Pons (tissue), 1 donor: ENCODE measurements at regions not wholly inside any gene's neighbourhood (a gene's known extent, or its start where the extent isn't known, plus 50 kb on each side); places are given as distances from the start of the nearest gene placed in this dataset.
A peak's percentile ranks its signal among the peaks of the same experiment; 100 is the strongest.

Experiments
- DNase-seq: peaks from one replicate; pipeline ENCODE4 v3.0.0-alpha.2; 2016; ENCODE audit warnings: low spot score

DNA sequence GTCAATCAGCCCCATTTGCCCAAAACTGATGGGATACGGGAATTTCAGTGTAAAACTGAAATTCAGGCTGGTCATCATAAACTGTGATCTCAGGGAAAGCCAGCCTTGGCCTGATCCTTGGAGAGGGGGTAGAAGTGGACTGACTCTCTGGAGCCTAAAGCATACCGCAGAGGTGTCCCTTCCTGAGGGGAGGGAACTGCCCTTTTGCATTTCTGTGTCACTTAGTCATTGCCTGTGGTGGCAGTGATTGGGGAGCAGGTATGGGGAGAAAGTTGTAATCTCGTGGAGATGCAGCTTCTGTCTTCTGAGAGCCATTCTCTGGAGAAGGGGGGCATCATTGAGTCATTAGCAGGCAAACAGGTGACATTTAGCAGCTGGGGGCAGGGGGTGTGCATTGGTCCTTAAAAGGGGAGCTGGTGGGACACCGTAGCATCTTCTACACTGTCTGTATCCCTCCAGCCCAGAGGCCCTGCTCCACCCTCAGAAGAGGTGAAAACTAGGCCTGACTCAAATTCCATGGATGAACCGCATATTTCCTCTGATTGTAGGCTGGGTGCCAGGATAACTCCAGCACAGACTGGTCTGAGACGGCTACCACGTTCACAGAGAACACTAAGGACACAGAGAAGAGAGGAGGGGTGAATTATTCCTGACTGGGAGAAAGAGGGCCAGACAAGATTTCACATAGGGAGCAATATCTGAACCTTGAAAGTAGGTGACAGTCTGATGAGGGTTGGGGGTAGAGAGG lies 143.3 kb downstream of the SEC61B start:
- no peak for DNase-seq

DNA sequence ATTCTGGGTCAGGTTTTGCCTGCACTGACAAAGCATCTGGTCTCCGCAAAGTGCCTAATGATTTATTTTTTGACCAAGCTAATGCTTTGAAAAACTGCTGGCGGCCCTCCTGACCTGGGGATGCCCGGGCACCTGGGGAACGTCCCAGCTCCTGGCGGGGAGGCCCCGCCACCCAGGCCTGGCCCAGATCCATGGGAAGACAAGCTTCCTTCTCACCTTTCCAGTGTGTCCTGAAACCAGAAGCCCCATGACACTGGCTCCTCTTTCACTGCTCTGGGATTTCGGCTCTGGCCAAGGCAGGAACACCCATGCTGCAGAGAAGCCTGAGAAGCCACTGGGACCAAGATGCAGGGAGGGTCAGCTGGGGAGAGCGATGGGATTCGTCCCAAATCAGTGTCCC lies 144.1 kb downstream of the SEC61B start:
- DNase-seq: no peak

DNA sequence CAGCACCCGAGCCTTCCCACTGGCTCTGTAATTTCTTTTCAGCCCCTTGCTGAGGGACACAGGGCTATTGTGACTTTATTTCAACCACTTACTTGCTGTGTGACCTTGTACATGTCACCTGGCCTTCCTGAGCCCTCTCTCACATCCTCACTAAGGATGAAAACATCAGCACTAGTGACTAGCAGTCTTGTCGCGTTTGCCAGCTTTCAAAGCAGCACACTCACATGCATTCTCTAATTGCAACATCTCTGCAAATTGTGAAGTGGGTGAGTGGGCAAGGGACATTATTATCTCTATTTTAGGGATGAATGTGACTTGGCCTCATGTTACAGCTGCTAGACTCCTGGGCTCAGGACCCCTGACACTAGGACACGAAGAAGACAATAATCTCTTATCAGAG lies 144.5 kb downstream of the SEC61B start:
- no peak for DNase-seq

DNA sequence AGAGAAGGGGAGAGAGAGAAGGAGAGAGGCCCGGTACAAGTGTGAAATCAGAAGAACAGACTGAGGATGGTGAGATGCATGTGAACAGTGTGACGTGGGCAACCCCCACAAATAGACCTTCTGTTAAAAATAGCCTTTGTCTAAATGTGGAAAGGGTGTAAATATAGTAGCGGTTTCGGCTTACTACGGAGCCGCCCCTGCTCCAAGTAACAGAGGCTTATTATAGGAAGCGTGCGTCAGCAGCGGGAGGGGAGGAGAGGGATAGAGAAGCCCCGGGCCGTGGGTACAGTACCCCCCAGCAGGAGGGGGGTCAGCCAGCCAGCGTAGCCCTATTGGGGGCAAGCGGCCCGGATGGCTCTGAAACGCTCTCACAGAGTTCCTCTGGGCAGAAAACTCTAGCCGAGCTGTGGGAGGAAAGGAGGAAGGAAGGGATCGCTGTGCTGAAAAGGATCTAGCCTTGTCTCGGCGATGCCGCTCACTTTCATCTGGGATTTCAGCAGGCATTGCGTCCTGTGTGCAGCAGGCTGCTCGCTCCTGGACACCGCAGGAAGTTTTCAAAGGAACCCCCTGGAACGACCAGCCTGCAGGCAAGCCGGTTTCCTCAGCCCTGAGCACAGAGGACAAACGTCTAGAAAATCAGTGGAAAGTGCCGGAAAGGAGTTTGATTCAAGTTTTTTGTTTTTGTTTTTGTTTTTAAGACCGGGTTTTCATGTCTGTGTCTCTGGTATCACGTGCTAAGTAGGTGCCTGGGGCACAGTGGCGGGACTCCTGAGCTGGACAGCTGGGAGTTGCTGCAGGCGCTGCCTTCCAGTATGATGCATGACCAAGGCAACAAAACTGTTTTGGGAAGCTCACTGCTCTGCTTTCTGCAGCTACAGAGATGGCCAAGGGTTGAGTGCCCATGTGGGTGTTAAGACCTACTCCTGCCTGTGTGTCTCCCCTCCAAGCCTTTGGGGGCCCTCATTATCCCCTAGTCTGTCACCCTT lies 146.6 kb downstream of the SEC61B start:
- peak; percentile 59 for DNase-seq

DNA sequence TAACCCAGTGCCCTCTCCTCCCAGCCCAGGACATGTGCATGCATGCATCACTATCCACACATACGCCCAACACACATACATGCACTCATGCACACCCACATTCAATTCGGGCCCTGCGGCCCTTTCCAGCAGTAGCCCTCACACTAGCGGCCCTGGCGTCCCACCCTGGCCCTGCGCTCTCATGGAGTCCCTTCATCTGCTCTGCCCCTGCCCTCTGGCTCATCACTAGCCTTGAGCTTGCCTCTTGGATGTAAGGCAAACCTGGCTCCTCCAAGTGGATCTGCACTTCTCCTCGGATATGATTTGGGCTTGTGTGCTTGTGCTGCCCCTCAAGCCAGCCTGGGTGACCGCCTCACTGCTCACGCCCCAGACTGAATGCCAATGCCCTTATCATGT lies 147.2 kb downstream of the SEC61B start:
- no peak for DNase-seq

DNA sequence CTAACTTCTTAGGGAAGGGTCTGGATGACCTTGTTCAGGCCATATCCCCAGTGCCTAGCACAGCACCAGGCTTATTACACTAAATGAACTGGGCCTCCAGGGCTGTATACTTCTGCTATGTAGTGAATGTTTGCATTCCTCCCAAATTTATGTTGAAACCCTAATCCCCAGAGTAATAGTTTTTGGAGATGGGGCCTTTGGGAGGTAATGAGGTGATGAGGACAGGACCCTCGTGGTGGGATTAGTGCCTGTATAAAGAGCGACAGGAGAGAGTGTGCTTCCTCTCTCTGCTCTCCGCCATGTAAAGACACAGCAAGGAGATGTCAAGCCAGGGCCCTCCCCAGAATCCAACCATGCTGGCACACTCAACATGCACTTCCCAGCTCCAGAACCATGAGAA lies 148.3 kb downstream of the SEC61B start:
- no peak for DNase-seq

DNA sequence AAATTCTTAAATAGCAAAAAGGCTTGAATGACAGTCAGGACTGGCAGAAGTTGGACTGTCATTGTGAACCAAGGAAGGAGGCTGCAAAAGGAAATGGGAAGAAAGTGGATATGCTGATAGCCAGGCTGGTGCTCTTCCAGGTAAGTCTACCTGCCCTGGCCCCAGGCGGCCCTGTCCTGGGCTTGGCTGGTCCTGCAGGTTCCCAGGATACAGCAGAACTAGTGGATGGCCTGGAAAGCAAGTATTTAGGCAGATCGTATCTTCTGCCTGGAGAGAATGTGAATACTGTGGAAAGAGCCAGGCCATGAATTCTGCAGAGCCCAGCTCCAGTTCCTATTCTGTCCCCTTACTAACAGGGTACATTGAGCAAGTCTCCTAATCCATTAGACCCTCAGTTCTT lies 149.3 kb downstream of the SEC61B start:
- no peak for DNase-seq

DNA sequence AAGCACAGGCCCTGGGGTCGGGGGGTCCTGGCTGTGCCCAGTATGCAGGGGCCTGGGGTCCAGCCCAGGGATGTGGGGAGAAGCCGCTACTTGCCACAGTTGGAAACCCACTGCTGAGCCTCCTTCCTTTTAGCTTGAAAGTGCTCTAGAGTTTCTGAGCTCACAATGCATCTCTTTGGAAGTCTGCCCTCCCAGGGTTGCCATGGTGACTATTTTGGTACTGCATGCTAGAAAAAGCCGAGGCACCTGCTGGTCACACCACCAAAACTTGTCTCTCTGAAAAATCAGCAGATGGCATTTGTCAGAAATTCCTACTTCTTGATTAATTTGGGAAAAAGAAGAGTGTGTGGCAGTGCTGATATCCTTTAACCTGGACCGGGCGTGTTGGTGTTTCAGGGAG lies 151.8 kb downstream of the SEC61B start:
- no peak for DNase-seq

DNA sequence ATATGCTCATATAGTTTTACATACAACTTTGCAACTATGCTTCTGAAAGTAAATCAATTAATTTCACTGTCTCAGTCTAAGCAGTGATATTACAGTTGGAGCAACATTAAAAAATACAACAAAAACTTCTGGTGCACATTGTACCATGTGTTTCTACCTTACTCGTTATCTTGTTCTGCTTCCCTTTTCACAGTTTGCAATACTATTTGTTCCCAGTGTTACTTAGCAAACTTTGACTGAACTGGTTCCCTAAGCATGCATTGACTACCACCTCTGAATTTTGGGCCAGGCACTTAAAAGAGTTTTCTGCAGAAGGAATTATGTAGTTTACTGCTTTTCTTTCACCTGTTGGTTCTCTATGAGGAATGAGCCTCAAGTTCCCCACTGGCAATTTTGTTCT lies 152.7 kb downstream of the SEC61B start:
- no peak for DNase-seq

DNA sequence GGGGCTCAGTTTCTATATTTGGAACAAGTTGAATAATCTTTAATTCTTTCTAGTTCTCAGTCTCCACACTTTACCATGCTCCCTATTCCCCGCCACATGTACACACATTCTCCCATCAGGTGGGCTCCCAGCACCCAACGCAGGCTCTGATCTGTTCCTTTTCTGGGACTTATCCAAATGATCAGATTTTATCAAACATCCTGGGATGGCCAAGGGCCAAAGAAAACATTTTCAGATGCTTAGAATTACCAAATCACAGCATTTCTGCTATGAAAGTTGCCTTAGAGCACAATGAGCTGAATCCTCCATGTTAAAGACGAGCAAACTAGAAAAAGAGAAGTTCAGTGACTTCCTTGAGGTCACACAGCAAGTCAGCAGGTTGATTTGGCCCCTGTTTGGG lies 153.4 kb downstream of the SEC61B start:
- no peak for DNase-seq

DNA sequence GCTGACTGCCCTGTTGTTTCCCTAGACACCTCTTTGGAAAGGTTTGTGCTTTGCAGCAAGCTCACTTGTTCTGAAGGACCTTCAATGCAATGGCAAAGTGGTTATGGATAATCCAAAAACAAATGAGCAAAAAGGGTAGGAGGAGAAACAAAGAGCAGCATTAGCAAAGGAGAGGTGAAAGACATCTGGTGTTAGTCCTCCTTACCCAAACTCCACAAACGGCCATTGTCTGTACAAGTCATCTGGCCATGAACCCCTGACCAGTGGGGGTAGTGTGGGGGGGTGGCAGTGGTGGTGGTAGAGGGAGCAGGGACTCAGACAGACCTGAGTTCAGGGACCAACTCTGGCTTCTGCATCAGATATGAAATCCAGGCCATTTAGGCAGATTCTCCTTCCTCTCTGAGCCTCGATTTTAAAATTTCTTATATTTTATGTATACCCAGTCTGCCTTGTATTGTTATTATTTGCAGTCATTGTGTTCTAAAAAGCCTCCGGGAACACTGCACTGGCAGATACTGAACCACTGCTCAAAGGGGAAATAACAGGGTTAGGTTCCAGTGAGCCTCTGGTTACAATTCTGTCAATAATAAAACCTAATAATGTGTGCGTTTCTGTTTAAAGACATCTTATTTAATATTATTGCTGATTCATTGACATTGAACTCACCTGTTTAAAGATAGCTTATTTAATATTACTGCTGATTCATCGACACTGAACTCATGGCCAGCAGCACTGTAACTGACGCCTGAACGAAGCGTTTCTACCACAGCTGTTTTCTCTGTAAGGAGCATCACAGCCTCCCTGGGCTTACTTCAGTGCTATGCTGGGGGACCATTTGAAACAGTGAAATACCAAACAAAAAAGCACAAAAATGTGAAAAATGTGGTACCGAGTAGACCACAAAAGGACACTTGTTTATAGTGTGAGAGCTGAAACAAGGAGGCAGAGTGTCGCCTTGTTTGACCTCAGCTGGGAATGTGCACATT lies 156.0 kb downstream of the SEC61B start:
- peak; percentile 45 for DNase-seq

DNA sequence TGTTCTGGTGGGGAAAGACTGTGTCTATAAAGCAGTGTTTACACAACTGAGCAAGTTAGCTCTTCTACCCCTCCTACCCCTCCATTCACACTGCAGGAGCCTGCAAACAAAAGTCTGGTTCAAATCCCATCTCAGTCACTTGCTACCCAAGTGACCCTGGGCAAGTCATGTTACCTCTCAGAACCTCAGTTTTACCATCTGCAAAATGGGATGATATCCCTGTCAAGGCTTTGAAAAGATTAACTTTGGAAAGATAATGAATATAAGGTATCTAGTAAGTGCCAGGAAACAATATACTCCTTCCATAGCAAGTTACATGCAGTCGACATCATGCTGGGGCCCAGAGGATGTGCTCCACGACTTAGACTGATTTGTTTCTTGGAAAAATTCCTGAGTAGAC lies 161.5 kb downstream of the SEC61B start:
- no peak for DNase-seq

DNA sequence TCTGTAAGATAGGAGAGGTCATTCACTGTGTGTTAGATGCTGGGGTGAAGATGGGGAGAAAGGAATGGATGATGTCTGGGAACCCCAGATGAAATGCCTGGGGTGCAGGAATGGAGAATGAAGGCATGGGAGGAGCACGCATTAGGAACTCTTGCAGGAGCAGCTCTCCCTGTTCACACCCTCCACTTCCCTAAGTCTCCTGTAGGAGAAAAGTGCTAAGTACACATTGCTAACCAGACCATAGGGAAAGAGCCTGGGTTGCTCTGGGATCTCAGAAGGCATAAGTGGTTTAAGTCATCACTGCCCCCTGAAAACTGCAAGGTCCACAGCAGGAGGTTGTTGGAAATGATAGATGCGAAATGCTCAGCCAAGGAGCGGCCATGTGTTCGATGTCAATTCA lies 163.1 kb downstream of the SEC61B start:
- DNase-seq: no peak

DNA sequence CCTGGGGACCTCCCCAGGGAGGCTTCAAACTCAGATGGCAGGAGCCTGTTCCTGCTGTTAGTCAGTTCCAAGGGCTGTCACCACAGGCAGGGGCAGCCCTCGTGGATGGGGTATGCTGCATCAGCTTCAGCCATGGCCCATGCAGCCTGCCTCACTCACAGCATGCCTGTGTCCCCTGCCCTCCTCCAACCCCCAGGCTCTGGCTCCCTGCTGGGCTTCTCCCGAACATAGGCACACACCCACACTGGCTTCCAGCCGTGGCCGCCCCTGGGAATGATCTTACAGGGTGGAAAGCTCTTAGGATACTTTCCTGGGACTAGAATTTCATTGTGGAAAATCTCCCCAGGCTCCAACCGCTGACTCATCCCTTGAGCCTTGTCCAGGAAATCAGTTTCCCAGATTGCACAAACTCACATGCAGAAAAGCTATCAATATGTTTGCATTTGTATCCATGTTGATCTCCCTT lies 163.8 kb downstream of the SEC61B start:
- no peak for DNase-seq

DNA sequence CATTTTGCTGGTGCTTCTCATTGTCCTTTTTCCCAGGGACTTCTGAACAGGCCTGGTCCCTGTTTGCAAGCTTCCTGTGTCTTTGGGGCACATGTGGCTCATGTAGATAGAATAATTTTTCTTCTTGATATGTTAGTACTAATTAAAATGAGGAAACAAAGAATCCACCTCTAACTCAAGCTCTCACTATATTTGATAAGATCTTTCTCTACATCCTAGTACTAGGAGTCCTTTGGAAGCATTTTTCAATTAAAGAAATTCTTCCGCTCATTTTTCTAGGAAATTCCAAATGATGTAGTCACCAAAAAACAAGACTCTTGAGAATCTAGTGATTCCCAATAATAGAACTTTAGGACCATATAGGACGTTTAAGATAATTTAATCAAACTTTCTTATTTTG lies 165.3 kb downstream of the SEC61B start:
- no peak for DNase-seq

DNA sequence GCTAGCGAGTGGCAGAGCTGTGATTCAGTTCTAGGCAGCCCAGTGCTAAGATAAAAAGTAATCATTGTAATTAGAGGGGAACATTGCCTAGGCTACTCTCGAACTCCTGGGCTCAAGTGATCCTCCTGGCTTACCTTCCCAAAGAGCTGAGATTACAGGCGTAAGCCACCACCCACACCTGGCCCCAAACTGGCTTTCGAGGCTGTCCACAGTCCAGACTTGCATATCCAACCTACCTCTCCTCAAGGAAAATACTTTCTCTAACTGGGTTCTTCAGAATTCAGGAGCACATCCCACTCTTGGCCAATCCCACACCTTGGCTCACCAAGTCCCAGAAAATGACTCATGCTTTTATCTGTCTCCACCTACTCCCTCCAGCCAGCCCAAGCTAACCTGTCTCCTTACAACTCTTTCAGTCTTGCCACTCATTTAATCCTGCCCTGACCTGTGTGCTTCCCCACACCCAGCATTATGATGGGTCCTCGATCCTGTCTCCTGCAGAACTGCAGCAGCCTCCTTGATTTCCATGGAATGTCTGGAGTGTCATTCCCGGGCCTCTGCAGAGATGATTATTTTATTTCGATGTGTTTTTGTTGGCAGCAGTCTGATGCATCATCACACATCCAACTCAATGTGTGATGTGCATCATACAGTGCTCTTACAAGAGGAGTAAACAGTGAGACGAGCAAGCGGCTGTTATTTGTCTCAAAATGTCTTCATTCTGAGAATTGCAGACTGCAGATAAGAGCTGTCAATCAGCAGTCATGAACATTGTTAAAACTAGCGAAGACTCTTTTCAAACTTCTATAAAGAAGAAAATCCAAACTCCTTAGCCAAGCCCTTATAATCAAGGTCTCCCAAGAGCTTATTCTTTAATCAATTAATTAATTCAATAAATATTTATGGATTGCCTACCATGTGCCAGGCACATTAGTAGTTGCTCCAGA lies 167.3 kb downstream of the SEC61B start:
- DNase-seq: no peak

DNA sequence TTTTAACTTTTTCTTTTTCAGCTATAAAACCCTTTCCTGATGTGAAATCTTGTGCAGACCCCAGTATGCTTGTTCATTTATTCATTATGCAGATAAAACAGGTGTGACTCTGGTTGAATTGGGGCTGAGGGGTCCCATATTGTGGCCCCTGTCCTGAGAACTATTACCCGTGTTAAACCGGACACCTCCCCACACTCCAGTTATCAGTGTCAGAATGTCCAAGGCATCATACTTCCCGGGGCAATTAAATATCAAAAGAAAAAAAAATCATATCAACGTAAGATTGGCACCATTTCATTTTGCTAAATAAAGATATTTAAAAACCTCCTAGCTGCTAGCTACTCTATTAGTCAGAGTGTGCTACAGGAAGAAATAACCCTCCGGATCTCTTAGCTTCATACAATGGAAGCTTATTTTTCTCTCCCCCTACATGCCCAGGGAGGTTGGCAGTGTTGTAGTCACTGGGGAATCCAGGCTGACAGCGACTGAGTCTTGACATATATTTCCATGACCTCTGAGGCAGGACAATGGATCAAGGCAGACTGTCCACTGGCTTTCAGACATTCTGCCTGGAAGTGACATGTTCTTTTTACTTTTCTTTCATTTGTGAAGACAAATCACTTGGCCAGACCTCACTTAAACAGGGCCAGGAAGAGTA lies 170.0 kb downstream of the SEC61B start:
- no peak for DNase-seq

DNA sequence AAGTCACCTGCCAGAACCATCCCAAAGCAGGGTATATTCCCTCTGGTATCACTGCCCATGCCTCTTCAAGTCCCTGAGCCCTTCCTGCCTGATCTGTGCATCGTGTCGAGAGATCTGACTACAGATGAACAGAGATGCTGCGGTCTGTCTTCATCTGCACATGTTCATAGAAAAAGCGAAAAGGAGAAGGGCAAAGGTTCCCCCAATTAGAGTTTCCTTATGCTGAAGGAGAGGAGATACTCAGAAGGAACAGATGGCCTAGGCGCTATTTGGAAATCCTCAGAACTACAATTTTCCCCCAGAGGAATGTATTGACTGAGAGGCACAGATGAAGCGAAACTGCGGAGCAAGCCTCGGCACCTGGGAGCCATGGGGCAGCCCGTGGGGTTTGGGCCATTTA lies 170.9 kb downstream of the SEC61B start:
- DNase-seq: no peak

DNA sequence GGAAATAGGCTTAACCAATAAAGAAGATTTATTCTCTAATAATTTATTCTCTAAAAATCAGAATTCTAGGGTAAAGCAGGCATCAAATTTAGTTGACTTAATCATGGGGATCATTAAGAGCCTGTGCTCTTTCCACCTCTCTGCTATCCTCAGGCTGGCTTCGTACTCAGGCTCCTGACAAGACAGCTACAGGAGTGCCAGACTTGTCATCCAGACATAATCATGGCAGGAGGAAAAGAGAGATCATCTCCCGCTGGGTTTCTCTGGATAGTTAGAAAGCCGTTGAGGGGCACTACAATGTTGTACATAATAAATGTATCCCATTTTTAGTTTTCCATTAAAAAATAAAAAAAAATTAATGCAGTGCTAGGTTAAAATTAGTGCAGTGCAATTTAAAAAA lies 171.9 kb downstream of the SEC61B start:
- no peak for DNase-seq

DNA sequence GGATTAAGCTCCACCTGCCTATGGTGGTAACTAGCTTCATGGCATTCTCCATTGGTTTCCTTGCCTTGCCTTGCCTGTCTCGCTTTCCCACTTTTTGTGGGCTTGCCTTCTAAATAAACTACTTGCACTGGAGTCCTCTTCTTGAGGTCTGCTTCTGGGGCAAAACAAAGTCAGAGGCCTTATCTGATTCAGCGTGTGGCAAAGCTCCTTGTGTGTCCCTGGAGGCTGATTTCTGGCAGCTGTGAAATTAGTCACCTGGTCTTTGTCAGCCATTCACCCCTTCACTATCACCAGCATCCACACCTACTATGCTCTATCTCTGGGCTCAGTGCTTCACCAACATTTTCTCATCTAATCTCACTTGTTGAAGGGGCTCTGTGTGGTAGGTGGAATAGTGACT lies 176.2 kb downstream of the SEC61B start:
- no peak for DNase-seq
